HepG2 (cell line): ENCODE measurements at regions not wholly inside any gene's neighbourhood (a gene's known extent, or its start where the extent isn't known, plus 50 kb on each side); places are given as distances from the start of the nearest gene placed in this dataset.

Experiments
- BCLAF1 ChIP-seq: fragments of 450-650 bp; IDR thresholded peaks from 2 replicates; pipeline ENCODE4 v1.6.1; 2017; ENCODE audit warnings: mild to moderate bottlenecking
- CREM ChIP-seq, 2 experiments: sonication (generic) in 1 of 2; formaldehyde crosslinking in 1 of 2; IDR thresholded peaks; 2 replicates each; pipeline versions ENCODE4 v1.4.0 to v1.6.1; 2016 to 2020; ENCODE audit warnings: antibody characterized with exemption in 1 of 2, mild to moderate bottlenecking in 1 of 2, missing genetic modification reagents in 1 of 2
- CSRNP2 ChIP-seq: sonication (generic); formaldehyde crosslinking; conservative IDR thresholded peaks from 2 replicates; pipeline ENCODE4 v1.8.0; 2022; ENCODE audit warnings: low read depth, missing genetic modification reagents
- JUN ChIP-seq: sonication (generic); formaldehyde crosslinking; IDR thresholded peaks from 2 replicates; pipeline ENCODE4 v1.4.0; 2020; ENCODE audit warnings: mild to moderate bottlenecking, missing genetic modification reagents
- NFYC ChIP-seq: IDR thresholded peaks from 2 replicates; pipeline ENCODE4 v1.6.1; 2016; ENCODE audit warnings: missing genetic modification reagents, missing compliant biosample characterization
- PAF1 ChIP-seq: IDR thresholded peaks from 2 replicates; pipeline ENCODE4 v1.6.1; 2016; ENCODE audit warnings: missing genetic modification reagents, missing compliant biosample characterization
- PHB2 ChIP-seq: fragments of 450-650 bp; IDR thresholded peaks from 2 replicates; pipeline ENCODE4 v1.6.1; 2018; ENCODE audit not compliant: partially characterized antibody
- RXRB ChIP-seq: IDR thresholded peaks from 2 replicates; pipeline ENCODE4 v1.6.1; 2016; ENCODE audit warnings: borderline replicate concordance, missing genetic modification reagents, missing compliant biosample characterization
- SMAD3 ChIP-seq: sonication (generic); formaldehyde crosslinking; IDR thresholded peaks from 2 replicates; pipeline ENCODE4 v1.4.0; 2020; ENCODE audit warnings: missing genetic modification reagents
- ZNF142 ChIP-seq: sonication (generic); formaldehyde crosslinking; IDR thresholded peaks from 2 replicates; pipeline ENCODE4 v1.4.0; 2020; ENCODE audit warnings: missing genetic modification reagents
- ZNF253 ChIP-seq: sonication (generic); formaldehyde crosslinking; IDR thresholded peaks from 2 replicates; pipeline ENCODE4 v1.8.0; 2022; ENCODE audit warnings: mild to moderate bottlenecking, missing genetic modification reagents, borderline replicate concordance
- ZNF275 ChIP-seq: sonication (generic); formaldehyde crosslinking; IDR thresholded peaks from 2 replicates; pipeline ENCODE4 v1.8.0; 2022; ENCODE audit warnings: missing genetic modification reagents, mild to moderate bottlenecking, inconsistent platforms, borderline replicate concordance
- ZNF597 ChIP-seq: sonication (generic); formaldehyde crosslinking; IDR thresholded peaks from 2 replicates; pipeline ENCODE4 v1.5.0; 2020; ENCODE audit warnings: missing genetic modification reagents
- ZNF691 ChIP-seq: sonication (generic); formaldehyde crosslinking; IDR thresholded peaks from 2 replicates; pipeline ENCODE4 v1.4.0; 2020; ENCODE audit warnings: missing genetic modification reagents, low read depth, mild to moderate bottlenecking, borderline replicate concordance
- ZNF776 ChIP-seq: sonication (generic); formaldehyde crosslinking; IDR thresholded peaks from 2 replicates; pipeline ENCODE4 v1.4.0; 2020; ENCODE audit warnings: mild to moderate bottlenecking, missing genetic modification reagents

- no peak for TF ChIP-seq ZNF142
- 0 out of 2 replicates have a peak, but pooled peaks have one; percentile 18 for TF ChIP-seq SMAD3 (CRISPR knock-in tag)
- no peak for TF ChIP-seq PAF1 (CRISPR knock-in tag)
- TF ChIP-seq RXRB (CRISPR knock-in tag): peak; percentile 89
- no peak for TF ChIP-seq ZNF776 (CRISPR knock-in tag)
- TF ChIP-seq ZNF691 (CRISPR knock-in tag): no peak
- TF ChIP-seq ZNF253 (CRISPR knock-in tag): no peak
- peak; percentile 88 for TF ChIP-seq CREM (IDR thresholded peaks at IDR 0.05)
- no peak for TF ChIP-seq CREM (CRISPR knock-in tag; IDR thresholded peaks at IDR 0.05)
- TF ChIP-seq CSRNP2 (CRISPR knock-in tag): no peak
- no peak for TF ChIP-seq ZNF597
- TF ChIP-seq BCLAF1: no peak
- TF ChIP-seq ZNF275 (CRISPR knock-in tag): no peak
- no peak for TF ChIP-seq NFYC (CRISPR knock-in tag)
- TF ChIP-seq JUN (CRISPR knock-in tag): peak; percentile 90
- TF ChIP-seq PHB2: no peak
Observed at GRCh38 chr14:53458368-53458814, 305.3 kb upstream of the DDHD1 start (continued).
